ENCODE measurements at regions not wholly inside any gene's neighbourhood (a gene's known extent, or its start where the extent isn't known, plus 50 kb on each side); places are given as distances from the start of the nearest gene placed in this dataset.
A peak's percentile ranks its signal among the peaks of the same experiment; 100 is the strongest.

DNA sequence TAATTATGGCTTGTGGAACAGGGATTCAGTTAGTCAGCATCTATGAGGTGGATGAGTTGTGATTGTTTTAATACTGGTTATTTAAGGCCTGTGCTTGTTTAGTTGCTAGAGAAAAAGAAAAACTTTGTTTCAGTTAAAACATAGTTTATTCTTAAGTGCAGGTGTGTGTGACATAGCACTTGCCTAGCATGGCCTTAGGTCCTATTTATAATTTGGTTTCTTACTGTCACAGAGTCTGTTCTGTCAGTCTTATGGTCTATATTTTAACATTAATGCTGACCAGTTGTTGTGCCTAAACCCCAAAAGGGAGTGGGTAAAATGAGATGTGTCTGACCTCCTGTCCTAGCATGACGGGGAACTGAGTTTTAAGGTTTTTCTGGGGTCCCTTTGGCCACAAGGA, 486.3 kb downstream of the ZIC1 start:
- DNase-seq (ENCODE audit: low read depth in 2 of 2), result no peak
- TF ChIP-seq, protein P1, sequence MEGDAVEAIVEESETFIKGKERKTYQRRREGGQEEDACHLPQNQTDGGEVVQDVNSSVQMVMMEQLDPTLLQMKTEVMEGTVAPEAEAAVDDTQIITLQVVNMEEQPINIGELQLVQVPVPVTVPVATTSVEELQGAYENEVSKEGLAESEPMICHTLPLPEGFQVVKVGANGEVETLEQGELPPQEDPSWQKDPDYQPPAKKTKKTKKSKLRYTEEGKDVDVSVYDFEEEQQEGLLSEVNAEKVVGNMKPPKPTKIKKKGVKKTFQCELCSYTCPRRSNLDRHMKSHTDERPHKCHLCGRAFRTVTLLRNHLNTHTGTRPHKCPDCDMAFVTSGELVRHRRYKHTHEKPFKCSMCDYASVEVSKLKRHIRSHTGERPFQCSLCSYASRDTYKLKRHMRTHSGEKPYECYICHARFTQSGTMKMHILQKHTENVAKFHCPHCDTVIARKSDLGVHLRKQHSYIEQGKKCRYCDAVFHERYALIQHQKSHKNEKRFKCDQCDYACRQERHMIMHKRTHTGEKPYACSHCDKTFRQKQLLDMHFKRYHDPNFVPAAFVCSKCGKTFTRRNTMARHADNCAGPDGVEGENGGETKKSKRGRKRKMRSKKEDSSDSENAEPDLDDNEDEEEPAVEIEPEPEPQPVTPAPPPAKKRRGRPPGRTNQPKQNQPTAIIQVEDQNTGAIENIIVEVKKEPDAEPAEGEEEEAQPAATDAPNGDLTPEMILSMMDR (IDR thresholded peaks at IDR 0.05; ENCODE audit: low read depth, low read length), result no peak
- no peak overlapping the region for H3K4me3 ChIP-seq (replicated peaks in 1 of 2; ENCODE audit: low read depth in 2 of 2, low read length in 2 of 2)

DNA sequence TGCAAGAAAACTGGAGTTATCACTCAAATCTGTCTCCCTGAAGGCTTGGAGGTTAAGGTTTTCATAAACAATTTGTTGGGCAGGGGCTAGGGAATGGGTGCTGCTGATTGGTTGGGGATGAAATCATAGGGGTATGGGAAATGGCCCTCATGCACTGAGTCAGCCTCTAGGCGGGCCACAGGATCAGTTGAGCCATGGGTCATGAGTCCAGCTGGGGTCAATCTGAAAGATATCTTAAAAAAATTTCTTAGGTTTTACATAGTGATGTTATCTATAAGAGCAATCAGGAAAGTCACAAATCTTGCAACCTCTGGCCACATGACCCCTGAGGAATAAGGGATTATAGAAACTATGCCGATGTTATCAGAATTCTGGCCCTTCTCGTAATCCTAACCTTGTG, 491.7 kb downstream of the ZIC1 start:
- no peak for DNase-seq (ENCODE audit: low read depth in 2 of 2)
- TF ChIP-seq, protein P1 (IDR thresholded peaks at IDR 0.05; ENCODE audit: low read depth, low read length), result no peak
- no peak overlapping the region for H3K4me3 ChIP-seq (replicated peaks in 1 of 2; ENCODE audit: low read depth in 2 of 2, low read length in 2 of 2)

DNA sequence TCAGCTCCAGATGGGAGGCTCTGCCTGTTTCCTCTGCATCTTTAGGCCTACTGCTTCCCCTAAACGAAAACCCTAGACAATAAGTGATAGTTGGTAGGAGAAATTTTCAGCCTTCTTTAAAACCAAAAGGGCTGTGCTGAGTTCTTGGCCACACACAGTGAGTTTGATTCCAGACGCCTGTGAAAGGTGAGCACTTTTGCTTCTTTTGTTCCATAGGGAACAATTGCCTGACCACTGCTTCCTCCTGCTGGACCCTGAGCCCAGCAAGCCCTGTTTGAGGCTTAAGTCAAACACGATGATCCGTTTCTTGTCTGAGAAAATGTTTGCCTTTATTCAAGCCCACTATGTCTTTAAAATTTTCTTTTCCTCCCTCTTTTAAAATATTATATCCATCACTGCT, 493.9 kb downstream of the ZIC1 start:
- no peak for DNase-seq (ENCODE audit: low read depth in 2 of 2)
- TF ChIP-seq, protein P1 (IDR thresholded peaks at IDR 0.05; ENCODE audit: low read depth, low read length), result no peak
- no peak overlapping the region for H3K4me3 ChIP-seq (replicated peaks in 1 of 2; ENCODE audit: low read depth in 2 of 2, low read length in 2 of 2)

DNA sequence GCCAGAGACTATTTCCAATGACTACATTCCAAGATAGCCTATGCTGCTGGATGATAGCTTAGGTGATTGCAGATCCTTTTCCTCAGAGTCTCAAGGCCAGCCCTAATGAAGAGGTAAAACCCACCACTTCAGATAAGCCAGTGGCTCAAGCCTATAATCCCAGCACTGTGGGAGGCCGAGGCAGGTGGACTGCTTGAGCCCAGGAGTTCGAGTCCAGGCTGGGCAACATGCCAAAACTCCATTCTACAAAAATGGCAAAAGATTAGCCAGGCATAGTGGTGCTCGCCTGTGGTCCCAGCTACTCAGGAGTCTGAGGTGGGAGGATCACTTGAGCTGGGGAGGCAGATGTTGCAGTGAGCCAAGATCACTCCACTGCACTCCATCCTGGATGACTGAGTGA, 495.3 kb downstream of the ZIC1 start:
- TF ChIP-seq, protein P1 (IDR thresholded peaks at IDR 0.05; ENCODE audit: low read depth, low read length), result no peak
- DNase-seq (ENCODE audit: low read depth in 2 of 2), result no peak
- no peak overlapping the region for H3K4me3 ChIP-seq (replicated peaks in 1 of 2; ENCODE audit: low read depth in 2 of 2, low read length in 2 of 2)

DNA sequence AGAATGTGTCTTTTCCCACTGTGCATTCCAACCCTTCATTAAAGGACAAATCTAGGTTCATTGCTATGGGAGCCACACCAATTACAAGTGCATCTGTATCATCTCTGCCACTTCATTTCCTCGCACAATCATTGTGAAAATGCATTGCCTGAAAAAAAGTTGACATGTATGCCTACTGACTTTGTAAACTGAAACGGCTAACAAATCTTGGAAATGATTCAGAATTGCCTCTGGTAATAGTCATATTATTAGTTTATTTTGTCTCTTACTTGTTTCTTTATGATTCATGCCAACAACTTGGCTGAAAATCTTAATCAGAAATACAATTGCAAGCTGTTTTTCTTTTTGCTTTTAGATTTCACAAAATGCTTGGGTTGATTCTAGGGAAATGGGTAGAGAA, 497.1 kb downstream of the ZIC1 start:
- peak; percentile 12 to 21 for DNase-seq (ENCODE audit: low read depth in 2 of 2)
- TF ChIP-seq, protein P1 (IDR thresholded peaks at IDR 0.05; ENCODE audit: low read depth, low read length), result no peak
- H3K4me3 ChIP-seq (replicated peaks in 1 of 2; ENCODE audit: low read depth in 2 of 2, low read length in 2 of 2), result no peak overlapping the region

DNA sequence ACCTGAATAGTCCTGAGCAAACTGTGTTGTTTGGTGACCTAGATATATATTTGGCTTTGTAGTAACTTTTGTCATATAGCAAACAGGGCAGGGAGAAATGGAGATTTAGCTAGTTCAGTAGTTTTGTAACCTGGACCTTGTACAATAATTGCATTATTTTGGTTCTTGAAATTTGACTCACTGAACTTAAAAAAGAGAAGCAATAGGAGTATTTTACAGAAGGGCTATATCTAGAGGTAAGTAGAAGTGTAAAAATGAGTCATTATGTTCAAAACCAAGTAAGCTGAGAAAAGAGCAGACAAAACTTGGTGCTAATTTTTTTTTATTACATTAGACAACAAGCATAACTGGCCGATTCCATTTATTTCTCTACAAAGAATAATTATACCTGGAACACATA, 505.4 kb downstream of the ZIC1 start:
- DNase-seq (ENCODE audit: low read depth in 2 of 2), result no peak
- H3K4me3 ChIP-seq (replicated peaks in 1 of 2; ENCODE audit: low read depth in 2 of 2, low read length in 2 of 2), result no peak overlapping the region
- TF ChIP-seq, protein P1 (IDR thresholded peaks at IDR 0.05; ENCODE audit: low read depth, low read length), result no peak

DNA sequence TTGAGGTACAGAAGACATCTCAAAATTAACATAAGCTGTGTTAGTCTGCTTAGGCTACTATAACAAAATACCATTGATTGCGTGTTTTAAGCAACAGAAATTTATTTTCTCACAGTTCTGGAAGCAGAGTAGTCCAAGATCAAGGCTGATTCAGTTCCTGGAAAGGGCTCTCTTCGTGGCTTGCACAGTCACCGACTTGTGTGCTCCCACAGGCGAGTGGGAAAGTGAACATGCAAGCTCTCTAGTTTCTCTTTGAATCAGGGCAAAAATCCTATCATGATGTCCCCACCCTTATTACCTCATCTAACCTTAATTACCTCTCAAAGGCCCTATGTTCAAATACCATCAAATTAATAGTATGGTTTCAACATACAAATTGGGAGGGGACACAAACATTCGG, 505.9 kb downstream of the ZIC1 start:
- H3K4me3 ChIP-seq (replicated peaks in 1 of 2; ENCODE audit: low read depth in 2 of 2, low read length in 2 of 2), result no peak overlapping the region
- TF ChIP-seq, protein P1 (IDR thresholded peaks at IDR 0.05; ENCODE audit: low read depth, low read length), result no peak
- DNase-seq (ENCODE audit: low read depth in 2 of 2), result peak in 1 of 2 donors; percentile 29
